CD4-positive, alpha-beta T cell (primary cell): ENCODE measurements at regions not wholly inside any gene's neighbourhood (a gene's known extent, or its start where the extent isn't known, plus 50 kb on each side); places are given as distances from the start of the nearest gene placed in this dataset.

ENCODE experiments used
- ATAC-seq: fragments of 200-7000 bp; cut with Tn5 transposase; one replicate; pipeline ENCODE4 v1.10.0; 2022; ENCODE audit warnings: mild to moderate bottlenecking; ENCODE audit not compliant: poor library complexity
- CTCF ChIA-PET: fragments of 350-600 bp; sonication (Branson Sonifier 250); formaldehyde crosslinking; loops from one replicate; lab custom pipeline; 2021; ENCODE audit warnings: antibody characterized with exemption, inconsistent platforms; lab: Charles Lee
- POLR2A ChIA-PET: fragments of 350-600 bp; sonication (Branson Sonifier 250); formaldehyde crosslinking; loops from one replicate; lab custom pipeline; 2021; ENCODE audit warnings: antibody characterized with exemption, inconsistent platforms; lab: Charles Lee
- DNase-seq, 14 experiments: peaks; one replicate each; pipeline ENCODE4 v3.0.0-alpha.2; 2013 to 2020; ENCODE audit warnings: mixed read lengths in 2 of 14
- H3K27ac ChIP-seq, 2 donors: one replicate each; pipeline versions ENCODE4 v1.5.1 to v1.7.0; 2013; ENCODE audit warnings: low read length in 2 of 2, low read depth in 1 of 2, mild to moderate bottlenecking in 1 of 2
- H3K27me3 ChIP-seq, 2 experiments: 1 replicate in 1 of 2; 2 replicates in 1 of 2; pipeline versions ENCODE4 v1.6.1 to v1.7.0; 2013; ENCODE audit warnings: low read length in 2 of 2, control low read depth in 1 of 2, mild to moderate bottlenecking in 1 of 2, moderate library complexity in 1 of 2; ENCODE audit not compliant: insufficient read depth in 2 of 2, control insufficient read depth in 1 of 2
- H3K36me3 ChIP-seq: one replicate; pipeline ENCODE4 v1.6.1; 2013; ENCODE audit warnings: low read length, control low read depth; ENCODE audit not compliant: insufficient read depth
- H3K4me1 ChIP-seq: one replicate; pipeline ENCODE4 v1.6.1; 2013; ENCODE audit warnings: low read length, control low read depth; ENCODE audit not compliant: insufficient read depth
- H3K4me3 ChIP-seq: one replicate; pipeline ENCODE4 v1.5.1; 2013; ENCODE audit warnings: mild to moderate bottlenecking, low read length, moderate library complexity
- H3K9me3 ChIP-seq, 2 experiments: 1 replicate in 1 of 2; 2 replicates in 1 of 2; pipeline versions ENCODE4 v1.6.1 to v1.7.0; 2013; ENCODE audit warnings: low read length in 2 of 2, mild to moderate bottlenecking in 2 of 2, control low read depth in 1 of 2, moderate library complexity in 1 of 2; ENCODE audit not compliant: control insufficient read depth in 1 of 2, insufficient read depth in 1 of 2
- H3K27ac Mint-ChIP-seq: one replicate; pipeline ENCODE4 v1.8.0; 2020; ENCODE audit warnings: mixed read lengths
- H3K27me3 Mint-ChIP-seq: one replicate; pipeline ENCODE4 v1.8.0; 2021; ENCODE audit warnings: mixed read lengths
- H3K36me3 Mint-ChIP-seq: one replicate; pipeline ENCODE4 v1.8.0; 2021; ENCODE audit warnings: low read depth, mixed read lengths
- H3K4me1 Mint-ChIP-seq: one replicate; pipeline ENCODE4 v1.8.0; 2021; ENCODE audit warnings: low read depth, mixed read lengths
- H3K4me3 Mint-ChIP-seq: one replicate; pipeline ENCODE4 v1.8.0; 2020; ENCODE audit warnings: mild to moderate bottlenecking, mixed read lengths
- H3K9me3 Mint-ChIP-seq: one replicate; pipeline ENCODE4 v1.8.0; 2020; ENCODE audit warnings: mixed read lengths
- intact Hi-C, 2 experiments: fragments of 100-400 bp; cut with DNase I in 1 of 2; cut with micrococcal nuclease in 1 of 2; formaldehyde crosslinking; loops; one replicate each; pipeline versions ENCODE4 v1.15.1 to v1.9.0; 2023 to 2025; cut with DNase I, micrococcal nuclease
- TF ChIP-seq, protein P1 (sequence below): fragments of 200-600 bp; IDR thresholded peaks from one replicate; pipeline ENCODE4 v1.8.0; 2022; ENCODE audit warnings: antibody characterized with exemption, mild to moderate bottlenecking

DNA sequence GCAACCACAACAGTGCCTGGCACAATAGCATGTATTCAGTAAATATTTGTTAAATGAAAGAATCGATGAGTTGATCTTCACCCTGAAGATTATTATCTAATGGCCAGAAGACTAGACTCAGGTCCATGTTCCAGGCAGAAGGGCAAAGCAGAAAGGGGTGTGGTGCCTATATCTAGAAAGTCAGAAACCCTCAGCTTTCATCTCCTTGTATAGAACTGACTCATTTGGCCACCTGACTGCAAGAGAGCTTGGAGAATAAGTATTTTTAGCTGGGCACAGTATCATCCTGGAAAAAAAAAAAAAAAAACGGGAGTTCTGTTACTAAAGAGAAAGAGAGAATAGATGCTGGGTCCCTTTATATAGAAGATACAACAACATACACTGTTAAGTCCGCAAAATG is 69.7 kb upstream of the SPRED1 start:
- POLR2A ChIA-PET = no interaction called here
- DNase-seq = no peak
- ATAC-seq = no peak
- H3K27ac ChIP-seq = no peak overlapping the region
- Mint-ChIP-seq H3K4me1 (no peaks in the 10 kb centered on the region), H3K9me3 (no peaks in the 10 kb centered on the region), H3K27ac (no peak overlapping the region), H3K36me3 (no peaks in the 10 kb centered on the region), H3K27me3 (peaks cover 20% of the 10 kb centered on the region), H3K4me3 (no peak overlapping the region)
- H3K36me3 ChIP-seq = no peaks in the 10 kb centered on the region
- intact Hi-C loops = no loop called here
- no peak overlapping the region for H3K4me3 ChIP-seq
- H3K27me3 ChIP-seq = no peaks in the 10 kb centered on the region
- CTCF ChIA-PET = no interaction called here
- TF ChIP-seq, protein P1, sequence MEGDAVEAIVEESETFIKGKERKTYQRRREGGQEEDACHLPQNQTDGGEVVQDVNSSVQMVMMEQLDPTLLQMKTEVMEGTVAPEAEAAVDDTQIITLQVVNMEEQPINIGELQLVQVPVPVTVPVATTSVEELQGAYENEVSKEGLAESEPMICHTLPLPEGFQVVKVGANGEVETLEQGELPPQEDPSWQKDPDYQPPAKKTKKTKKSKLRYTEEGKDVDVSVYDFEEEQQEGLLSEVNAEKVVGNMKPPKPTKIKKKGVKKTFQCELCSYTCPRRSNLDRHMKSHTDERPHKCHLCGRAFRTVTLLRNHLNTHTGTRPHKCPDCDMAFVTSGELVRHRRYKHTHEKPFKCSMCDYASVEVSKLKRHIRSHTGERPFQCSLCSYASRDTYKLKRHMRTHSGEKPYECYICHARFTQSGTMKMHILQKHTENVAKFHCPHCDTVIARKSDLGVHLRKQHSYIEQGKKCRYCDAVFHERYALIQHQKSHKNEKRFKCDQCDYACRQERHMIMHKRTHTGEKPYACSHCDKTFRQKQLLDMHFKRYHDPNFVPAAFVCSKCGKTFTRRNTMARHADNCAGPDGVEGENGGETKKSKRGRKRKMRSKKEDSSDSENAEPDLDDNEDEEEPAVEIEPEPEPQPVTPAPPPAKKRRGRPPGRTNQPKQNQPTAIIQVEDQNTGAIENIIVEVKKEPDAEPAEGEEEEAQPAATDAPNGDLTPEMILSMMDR = no peak
- H3K4me1 ChIP-seq = no peaks in the 10 kb centered on the region
- no peaks in the 10 kb centered on the region for H3K9me3 ChIP-seq

DNA sequence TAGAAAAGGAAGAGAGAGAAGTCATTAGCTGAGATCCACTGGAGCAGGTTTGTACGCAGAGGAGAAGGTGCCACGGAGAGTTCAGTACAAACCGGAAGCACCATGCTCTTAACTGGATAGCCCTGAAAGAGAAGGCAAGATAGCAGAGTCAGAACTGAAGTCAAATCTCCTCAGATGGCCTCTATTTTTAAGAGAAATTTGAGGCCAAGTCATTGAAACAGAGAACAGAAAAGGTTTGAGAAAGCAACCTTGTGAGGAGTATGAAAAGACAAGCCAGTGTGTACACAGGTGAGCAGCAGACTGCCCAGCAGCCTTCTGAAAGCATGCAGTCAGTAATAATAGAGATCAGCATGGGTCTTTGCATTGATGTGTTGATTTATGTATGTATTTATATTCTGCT is 66.1 kb upstream of the SPRED1 start:
- no peak for ATAC-seq
- H3K4me3 ChIP-seq = no peak overlapping the region
- Mint-ChIP-seq H3K4me3 (no peak overlapping the region), H3K27ac (no peak overlapping the region), H3K4me1 (no peaks in the 10 kb centered on the region), H3K27me3 (peaks cover 26% of the 10 kb centered on the region), H3K9me3 (no peaks in the 10 kb centered on the region), H3K36me3 (no peaks in the 10 kb centered on the region)
- no peaks in the 10 kb centered on the region for H3K36me3 ChIP-seq
- H3K4me1 ChIP-seq = no peaks in the 10 kb centered on the region
- H3K9me3 ChIP-seq = no peaks in the 10 kb centered on the region
- intact Hi-C loops = no loop called here
- ChIA-PET CTCF (no interaction called here), POLR2A (no interaction called here)
- TF ChIP-seq, protein P1 = no peak
- no peak overlapping the region for H3K27ac ChIP-seq
- no peak for DNase-seq
- no peaks in the 10 kb centered on the region for H3K27me3 ChIP-seq

DNA sequence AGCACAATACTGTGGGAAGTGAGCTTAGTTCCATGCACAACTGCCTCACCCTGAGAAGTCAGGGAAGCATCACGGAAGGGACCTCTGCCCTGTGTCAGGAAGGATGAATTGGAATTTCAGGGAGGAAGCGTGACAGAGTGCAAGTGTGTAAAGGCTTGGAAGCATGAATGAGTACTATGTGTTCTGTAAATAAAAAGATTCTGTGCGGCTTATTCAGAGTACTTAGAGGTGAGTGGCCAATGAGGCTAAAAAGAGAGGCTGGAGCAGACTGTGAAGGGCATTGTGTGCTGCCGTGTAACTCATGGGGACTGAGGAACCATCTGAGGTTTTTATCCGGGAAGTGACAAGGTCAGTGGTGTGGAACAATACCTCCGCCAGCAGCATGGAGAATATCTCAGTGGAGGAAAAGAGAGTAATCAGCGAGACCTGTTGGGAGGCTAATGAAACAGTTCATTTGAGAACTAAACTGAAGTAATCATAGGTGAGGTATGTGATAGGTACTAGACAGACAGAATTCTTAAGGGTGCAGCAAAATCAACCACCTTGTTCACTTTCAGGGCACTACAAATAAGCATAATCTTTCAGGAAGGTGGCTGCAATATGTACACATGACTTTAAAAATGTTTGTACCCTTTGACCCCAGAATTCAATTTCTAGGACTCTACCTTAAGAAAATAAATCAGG is 64.9 kb upstream of the SPRED1 start:
- ChIA-PET CTCF (no interaction called here), POLR2A (no interaction called here)
- H3K36me3 Mint-ChIP-seq = no peaks in the 10 kb centered on the region
- H3K9me3 ChIP-seq = no peaks in the 10 kb centered on the region
- no peak overlapping the region for H3K27ac Mint-ChIP-seq
- H3K4me1 ChIP-seq = no peaks in the 10 kb centered on the region
- intact Hi-C loops = no loop called here
- no peak overlapping the region for H3K4me3 ChIP-seq
- H3K27me3 ChIP-seq = no peaks in the 10 kb centered on the region
- no peak overlapping the region for H3K27ac ChIP-seq
- no peaks in the 10 kb centered on the region for H3K36me3 ChIP-seq
- no peaks in the 10 kb centered on the region for H3K4me1 Mint-ChIP-seq
- no peaks in the 10 kb centered on the region for H3K9me3 Mint-ChIP-seq
- TF ChIP-seq, protein P1 = no peak
- ATAC-seq = no peak
- H3K27me3 Mint-ChIP-seq = peaks cover 26% of the 10 kb centered on the region
- no peak overlapping the region for H3K4me3 Mint-ChIP-seq
- no peak for DNase-seq
